Tibial nerve (tissue), 4 donors: ENCODE measurements at regions not wholly inside any gene's neighbourhood (a gene's known extent, or its start where the extent isn't known, plus 50 kb on each side); places are given as distances from the start of the nearest gene placed in this dataset.

ENCODE experiments used
- EP300 ChIP-seq, 2 donors: sonication (generic); formaldehyde crosslinking; IDR thresholded peaks; one replicate each; pipeline ENCODE4 v1.6.1; 2017; ENCODE audit warnings: antibody characterized with exemption in 2 of 2, mild to moderate bottlenecking in 1 of 2
- POLR2A ChIP-seq, 2 donors: fragments of 450-650 bp; IDR thresholded peaks; one replicate each; pipeline ENCODE4 v1.6.1; 2017; ENCODE audit warnings: antibody characterized with exemption in 2 of 2, mild to moderate bottlenecking in 2 of 2, moderate library complexity in 2 of 2
- TF ChIP-seq, protein P1 (sequence below), 5 experiments: fragments of 200-600 bp in 3 of 5; fragments of 450-650 bp in 2 of 5; sonication (generic) in 3 of 5; IDR thresholded peaks; one replicate each; pipeline ENCODE4 v1.5.1; 2016 to 2019; ENCODE audit warnings: antibody characterized with exemption in 5 of 5, mild to moderate bottlenecking in 3 of 5, moderate library complexity in 2 of 5

- TF ChIP-seq, protein P1, sequence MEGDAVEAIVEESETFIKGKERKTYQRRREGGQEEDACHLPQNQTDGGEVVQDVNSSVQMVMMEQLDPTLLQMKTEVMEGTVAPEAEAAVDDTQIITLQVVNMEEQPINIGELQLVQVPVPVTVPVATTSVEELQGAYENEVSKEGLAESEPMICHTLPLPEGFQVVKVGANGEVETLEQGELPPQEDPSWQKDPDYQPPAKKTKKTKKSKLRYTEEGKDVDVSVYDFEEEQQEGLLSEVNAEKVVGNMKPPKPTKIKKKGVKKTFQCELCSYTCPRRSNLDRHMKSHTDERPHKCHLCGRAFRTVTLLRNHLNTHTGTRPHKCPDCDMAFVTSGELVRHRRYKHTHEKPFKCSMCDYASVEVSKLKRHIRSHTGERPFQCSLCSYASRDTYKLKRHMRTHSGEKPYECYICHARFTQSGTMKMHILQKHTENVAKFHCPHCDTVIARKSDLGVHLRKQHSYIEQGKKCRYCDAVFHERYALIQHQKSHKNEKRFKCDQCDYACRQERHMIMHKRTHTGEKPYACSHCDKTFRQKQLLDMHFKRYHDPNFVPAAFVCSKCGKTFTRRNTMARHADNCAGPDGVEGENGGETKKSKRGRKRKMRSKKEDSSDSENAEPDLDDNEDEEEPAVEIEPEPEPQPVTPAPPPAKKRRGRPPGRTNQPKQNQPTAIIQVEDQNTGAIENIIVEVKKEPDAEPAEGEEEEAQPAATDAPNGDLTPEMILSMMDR (IDR thresholded peaks at IDR 0.05): no peak
- TF ChIP-seq EP300 (IDR thresholded peaks at IDR 0.05) (no peak), POLR2A (IDR thresholded peaks at IDR 0.05) (no peak)
Measured at GRCh38 chr20:56715309-56715708, 86.2 kb downstream of the TFAP2C start.
